ENCODE measurements at regions not wholly inside any gene's neighbourhood (a gene's known extent, or its start where the extent isn't known, plus 50 kb on each side); places are given as distances from the start of the nearest gene placed in this dataset.
"Not testable (repeated sequence)": the region's sequence is repeated elsewhere in the genome, so short reads cannot be mapped to it uniquely, and the experiment has no call there.

DNA sequence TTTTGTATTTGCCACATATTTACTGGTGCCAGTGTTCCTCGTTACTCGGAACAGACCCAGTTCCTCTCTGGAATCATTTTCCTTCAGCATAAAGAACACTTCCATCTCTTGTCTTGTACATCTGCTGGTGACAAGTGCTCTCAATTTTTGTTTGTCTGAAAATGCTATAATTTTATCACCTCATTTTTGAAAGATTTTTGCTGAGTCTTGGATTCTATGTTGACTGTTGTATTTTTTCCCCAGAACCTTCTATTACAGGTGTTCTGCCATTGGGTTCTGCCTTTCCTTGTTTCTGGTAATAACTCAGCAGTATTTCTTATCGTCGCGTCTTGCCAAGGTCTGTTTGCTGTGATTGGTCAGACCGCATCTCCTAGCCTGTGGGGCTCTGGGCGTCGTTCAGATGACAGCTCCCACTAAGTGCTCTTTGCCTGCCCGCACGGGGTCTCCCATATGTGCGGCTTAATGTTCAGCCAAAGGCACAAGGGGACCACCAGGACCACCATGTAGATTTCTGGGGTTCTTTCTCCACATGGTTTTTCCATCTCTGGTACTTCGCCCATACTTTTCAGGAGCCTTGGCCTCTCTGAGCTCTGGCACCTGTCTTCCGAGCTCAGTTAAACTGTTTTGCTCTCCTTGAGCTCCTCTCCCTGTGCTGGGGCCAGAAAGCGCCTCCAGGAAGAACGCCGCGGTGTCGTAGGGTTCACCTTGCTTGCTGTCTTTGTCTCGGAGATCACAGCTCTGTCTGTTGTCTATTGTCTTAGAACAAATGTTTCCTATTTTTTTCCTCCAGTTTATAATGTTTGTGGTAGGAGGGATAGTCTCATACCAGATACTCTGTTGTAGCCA is 80.0 kb downstream of the METRNL start:
- Histone ChIP-seq H3K27me3 (ENCODE audit: control insufficient read depth in 1 of 2, insufficient read depth in 2 of 2, low read length in 2 of 2) (no peaks in the 10 kb centered on the region), H3K36me3 (ENCODE audit: control insufficient read depth in 2 of 2, insufficient read depth in 2 of 2, low read length in 1 of 2) (no peaks in the 10 kb centered on the region), H3K4me1 (ENCODE audit: control insufficient read depth in 2 of 2, insufficient read depth in 2 of 2, low read length in 1 of 2) (peaks cover 0 to 9% of the 10 kb centered on the region in 2 donors), H3K9me3 (ENCODE audit: control insufficient read depth in 2 of 2, insufficient read depth in 1 of 2, low read depth in 1 of 2, low read length in 1 of 2) (no peaks in the 10 kb centered on the region), H3K27ac (ENCODE audit: low read depth in 2 of 2, low read length in 1 of 2) (no peak overlapping the region), H3K4me3 (ENCODE audit: low read depth in 1 of 2, low read length in 2 of 2) (no peak overlapping the region)
- WGBS, 2 donors, result 90% methylated on average over 19 of the region's 19 CpGs

DNA sequence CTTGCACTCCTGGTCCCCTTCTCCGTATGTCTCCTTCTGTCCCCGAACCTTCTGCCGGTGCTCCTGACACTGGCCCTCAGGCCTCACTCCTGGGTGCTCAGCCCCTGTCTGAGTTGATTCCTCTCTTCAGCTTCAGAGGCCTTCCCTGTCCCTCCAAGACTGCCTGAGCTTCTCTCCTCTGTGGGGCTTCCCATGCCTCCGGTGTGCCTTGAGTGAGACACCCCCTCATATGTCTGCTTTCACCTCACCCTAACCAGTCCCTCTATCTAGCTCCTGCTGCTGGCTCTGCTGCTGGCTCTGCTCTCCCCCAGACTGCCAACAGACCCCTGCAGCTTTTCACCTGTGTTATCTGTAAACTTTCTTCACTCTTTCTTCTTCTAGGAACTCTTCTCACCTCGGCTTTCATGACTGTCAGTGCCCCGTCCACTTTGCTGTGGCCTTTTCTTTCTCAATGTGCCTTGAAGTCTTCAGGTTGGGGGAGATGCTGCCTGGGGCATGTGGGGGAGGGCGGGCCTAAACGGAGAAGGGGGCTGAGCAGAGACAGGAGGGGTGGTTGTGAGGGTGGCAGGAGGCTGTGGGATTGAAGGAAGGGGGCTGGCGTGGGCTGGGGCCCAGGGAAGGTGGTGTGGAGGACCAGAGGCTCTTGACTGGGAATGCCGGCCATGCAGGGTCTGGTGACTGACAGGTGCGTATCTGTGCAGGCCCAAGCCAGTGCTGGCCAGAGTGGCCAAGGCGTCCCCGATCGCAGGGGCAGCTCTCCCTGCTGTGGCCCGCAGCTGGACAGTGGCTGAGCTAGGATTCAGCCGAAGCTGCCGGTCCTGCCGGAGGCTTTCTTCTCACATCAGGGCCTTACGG is 81.3 kb downstream of the METRNL start:
- Histone ChIP-seq H3K4me1 (ENCODE audit: control insufficient read depth in 2 of 2, insufficient read depth in 2 of 2, low read length in 1 of 2) (peaks cover 0 to 9% of the 10 kb centered on the region in 2 donors), H3K4me3 (ENCODE audit: low read depth in 1 of 2, low read length in 2 of 2) (no peak overlapping the region), H3K9me3 (ENCODE audit: control insufficient read depth in 2 of 2, insufficient read depth in 1 of 2, low read depth in 1 of 2, low read length in 1 of 2) (no peaks in the 10 kb centered on the region), H3K36me3 (ENCODE audit: control insufficient read depth in 2 of 2, insufficient read depth in 2 of 2, low read length in 1 of 2) (no peaks in the 10 kb centered on the region), H3K27ac (ENCODE audit: low read depth in 2 of 2, low read length in 1 of 2) (no peak overlapping the region), H3K27me3 (ENCODE audit: control insufficient read depth in 1 of 2, insufficient read depth in 2 of 2, low read length in 2 of 2) (no peaks in the 10 kb centered on the region)
- WGBS, 2 donors, result 84% methylated on average over 16 to 19 of the region's 19 CpGs

DNA sequence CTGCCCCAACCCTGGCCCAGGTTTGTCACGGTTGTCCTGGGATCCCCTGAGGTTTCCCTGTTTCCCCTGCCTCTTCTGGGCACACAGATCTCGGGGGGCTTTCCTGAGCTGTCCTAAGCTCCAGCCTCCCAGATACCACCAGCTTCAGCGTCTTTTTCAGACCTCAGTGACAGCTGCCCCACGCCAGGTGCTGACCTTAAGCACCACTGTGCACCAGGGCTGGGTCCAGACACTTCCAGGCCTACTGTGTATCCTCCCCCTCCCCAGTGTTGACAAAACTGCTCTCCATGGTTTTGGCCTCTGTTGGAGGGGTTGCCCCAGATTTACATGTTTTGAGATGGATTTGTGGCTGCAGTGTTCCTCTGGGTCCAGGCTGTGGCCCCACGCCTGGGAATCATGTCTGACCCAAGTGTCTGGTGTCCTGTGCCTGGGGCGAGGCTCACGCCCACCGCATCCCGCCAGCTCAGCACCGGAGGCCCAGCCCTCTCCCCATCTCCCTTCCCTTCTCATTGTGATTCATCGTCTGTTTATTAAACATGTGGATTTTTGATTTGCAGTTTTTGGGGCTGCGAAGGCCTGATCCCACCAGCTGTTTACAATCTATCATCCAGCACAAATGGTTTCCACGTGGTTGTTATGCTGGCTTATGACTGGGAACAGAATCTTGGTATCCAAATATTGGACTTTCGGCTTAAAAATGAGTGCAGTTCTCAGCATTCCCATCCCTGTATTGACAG is 82.1 kb downstream of the METRNL start:
- 73 to 74% methylated on average over 14 of the region's 14 CpGs for WGBS, 2 donors
- H3K36me3 ChIP-seq (ENCODE audit: control insufficient read depth in 2 of 2, insufficient read depth in 2 of 2, low read length in 1 of 2), result no peaks in the 10 kb centered on the region
- H3K4me3 ChIP-seq (ENCODE audit: low read depth in 1 of 2, low read length in 2 of 2), result no peak overlapping the region
- H3K27me3 ChIP-seq (ENCODE audit: control insufficient read depth in 1 of 2, insufficient read depth in 2 of 2, low read length in 2 of 2), result no peaks in the 10 kb centered on the region
- peaks cover 0 to 9% of the 10 kb centered on the region in 2 donors for H3K4me1 ChIP-seq (ENCODE audit: control insufficient read depth in 2 of 2, insufficient read depth in 2 of 2, low read length in 1 of 2)
- H3K27ac ChIP-seq (ENCODE audit: low read depth in 2 of 2, low read length in 1 of 2), result no peak overlapping the region
- H3K9me3 ChIP-seq (ENCODE audit: control insufficient read depth in 2 of 2, insufficient read depth in 1 of 2, low read depth in 1 of 2, low read length in 1 of 2), result no peaks in the 10 kb centered on the region

DNA sequence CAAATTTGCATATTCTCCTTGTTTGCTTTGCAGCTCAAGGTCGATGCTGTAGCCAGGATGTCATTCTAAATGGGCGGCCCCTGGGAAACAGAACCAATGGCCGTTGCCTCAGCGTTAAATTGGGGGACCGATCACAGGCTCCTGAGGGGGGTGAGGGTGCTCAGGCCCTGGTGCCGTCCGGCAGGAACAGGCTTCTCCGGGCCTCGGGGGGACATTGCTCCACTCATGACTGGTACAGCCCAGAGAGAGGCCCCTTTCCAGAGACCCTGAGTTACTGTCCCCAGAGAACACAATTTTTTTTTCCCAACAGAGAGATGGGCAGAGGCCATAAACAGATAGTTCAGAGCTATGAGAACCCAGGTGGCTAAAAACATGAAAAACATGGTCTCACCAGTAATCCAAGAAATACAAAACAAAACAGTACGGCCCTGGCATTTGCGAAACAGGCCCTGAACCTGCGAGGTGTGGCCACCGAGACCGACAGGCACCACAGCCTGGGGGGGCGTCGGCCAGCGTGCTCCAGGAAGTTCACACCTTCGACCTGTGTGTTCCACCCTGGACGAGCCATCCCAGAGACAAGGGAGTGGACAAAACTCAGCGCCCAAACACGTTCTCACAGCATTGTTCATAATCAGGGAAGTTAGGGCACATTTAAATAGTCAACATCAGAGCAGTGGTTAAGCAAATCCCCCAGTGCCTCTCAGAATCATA is 82.8 kb downstream of the METRNL start:
- H3K4me1 ChIP-seq (ENCODE audit: control insufficient read depth in 2 of 2, insufficient read depth in 2 of 2, low read length in 1 of 2), result peaks cover 0 to 9% of the 10 kb centered on the region in 2 donors
- WGBS, 2 donors, result 67 to 70% methylated on average over 21 of the region's 21 CpGs
- H3K4me3 ChIP-seq (ENCODE audit: low read depth in 1 of 2, low read length in 2 of 2), result no peak overlapping the region
- H3K27me3 ChIP-seq (ENCODE audit: control insufficient read depth in 1 of 2, insufficient read depth in 2 of 2, low read length in 2 of 2), result peaks cover 0 to 3% of the 10 kb centered on the region in 2 donors
- peak overlapping the region in 1 of 2 donors; percentile 38 for H3K27ac ChIP-seq (ENCODE audit: low read depth in 2 of 2, low read length in 1 of 2)
- no peaks in the 10 kb centered on the region for H3K36me3 ChIP-seq (ENCODE audit: control insufficient read depth in 2 of 2, insufficient read depth in 2 of 2, low read length in 1 of 2)
- no peaks in the 10 kb centered on the region for H3K9me3 ChIP-seq (ENCODE audit: control insufficient read depth in 2 of 2, insufficient read depth in 1 of 2, low read depth in 1 of 2, low read length in 1 of 2)

DNA sequence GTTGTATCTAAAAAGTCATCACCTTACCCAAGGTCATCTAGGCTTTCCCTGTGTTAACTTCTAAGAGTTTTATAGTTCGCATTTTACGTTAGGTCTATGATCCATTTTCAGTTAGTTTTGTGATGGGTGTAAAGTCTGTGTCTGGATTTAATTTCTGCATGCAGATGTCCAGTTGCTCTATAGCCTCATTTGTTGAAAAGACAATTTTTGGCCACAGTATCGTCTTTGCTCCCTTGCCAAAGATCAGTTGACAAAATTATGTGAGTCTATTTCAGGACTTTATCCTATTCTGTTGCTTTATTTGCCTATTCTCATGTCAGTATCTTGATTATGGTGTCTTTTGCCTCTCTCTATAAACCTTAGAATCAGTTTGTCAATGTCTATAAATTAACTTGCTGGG is 85.1 kb downstream of the METRNL start:
- 78 to 83% methylated on average over 3 of the region's 3 CpGs for WGBS, 2 donors
- peaks cover 0 to 9% of the 10 kb centered on the region in 2 donors for H3K4me1 ChIP-seq (ENCODE audit: control insufficient read depth in 2 of 2, insufficient read depth in 2 of 2, low read length in 1 of 2)
- H3K27ac ChIP-seq (ENCODE audit: low read depth in 2 of 2, low read length in 1 of 2), result no peak overlapping the region
- H3K9me3 ChIP-seq (ENCODE audit: control insufficient read depth in 2 of 2, insufficient read depth in 1 of 2, low read depth in 1 of 2, low read length in 1 of 2), result no peaks in the 10 kb centered on the region
- peaks cover 0 to 3% of the 10 kb centered on the region in 2 donors for H3K27me3 ChIP-seq (ENCODE audit: control insufficient read depth in 1 of 2, insufficient read depth in 2 of 2, low read length in 2 of 2)
- H3K4me3 ChIP-seq (ENCODE audit: low read depth in 1 of 2, low read length in 2 of 2), result no peak overlapping the region
- H3K36me3 ChIP-seq (ENCODE audit: control insufficient read depth in 2 of 2, insufficient read depth in 2 of 2, low read length in 1 of 2), result no peaks in the 10 kb centered on the region

DNA sequence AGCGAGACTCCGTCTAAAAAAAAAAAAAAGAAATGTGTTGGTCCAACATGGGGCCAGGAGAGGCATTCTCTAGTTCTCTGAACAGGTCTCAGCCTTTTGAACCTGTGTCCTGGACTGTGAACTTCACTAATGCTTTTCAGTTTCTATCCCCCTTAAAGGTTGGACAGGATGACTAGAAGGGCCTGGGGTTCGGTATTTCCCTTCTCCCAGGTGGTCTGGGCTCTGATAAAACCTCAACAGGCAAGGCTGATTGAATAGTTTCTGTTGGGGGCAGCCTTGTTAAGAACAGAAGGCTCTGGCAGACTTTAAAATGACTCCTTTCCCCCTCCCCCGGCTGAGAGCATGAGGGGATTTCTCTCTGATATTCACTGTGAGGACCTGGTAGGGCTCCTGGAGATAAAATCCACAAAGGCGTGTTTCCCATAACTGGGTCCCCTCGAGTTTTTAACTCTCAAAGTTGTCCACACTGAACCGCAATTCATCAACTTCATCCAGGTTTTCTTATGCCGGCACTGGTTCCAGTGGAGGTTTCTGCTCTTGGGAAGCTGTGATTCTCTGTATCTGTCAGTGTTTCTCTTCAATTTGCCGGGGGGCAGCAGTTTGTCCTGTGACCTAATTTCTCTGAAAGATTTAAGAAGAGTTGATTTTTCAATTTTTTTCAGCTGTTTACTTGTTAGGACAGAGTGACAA is 91.3 kb downstream of the METRNL start:
- Histone ChIP-seq H3K36me3 (ENCODE audit: control insufficient read depth in 2 of 2, insufficient read depth in 2 of 2, low read length in 1 of 2) (no peaks in the 10 kb centered on the region), H3K9me3 (ENCODE audit: control insufficient read depth in 2 of 2, insufficient read depth in 1 of 2, low read depth in 1 of 2, low read length in 1 of 2) (no peaks in the 10 kb centered on the region), H3K27me3 (ENCODE audit: control insufficient read depth in 1 of 2, insufficient read depth in 2 of 2, low read length in 2 of 2) (peaks cover 0 to 3% of the 10 kb centered on the region in 2 donors), H3K4me1 (ENCODE audit: control insufficient read depth in 2 of 2, insufficient read depth in 2 of 2, low read length in 1 of 2) (peaks cover 0 to 3% of the 10 kb centered on the region in 2 donors), H3K4me3 (ENCODE audit: low read depth in 1 of 2, low read length in 2 of 2) (no peak overlapping the region), H3K27ac (ENCODE audit: low read depth in 2 of 2, low read length in 1 of 2) (no peak overlapping the region)
- WGBS, 2 donors, result 74 to 75% methylated on average over 9 of the region's 9 CpGs

DNA sequence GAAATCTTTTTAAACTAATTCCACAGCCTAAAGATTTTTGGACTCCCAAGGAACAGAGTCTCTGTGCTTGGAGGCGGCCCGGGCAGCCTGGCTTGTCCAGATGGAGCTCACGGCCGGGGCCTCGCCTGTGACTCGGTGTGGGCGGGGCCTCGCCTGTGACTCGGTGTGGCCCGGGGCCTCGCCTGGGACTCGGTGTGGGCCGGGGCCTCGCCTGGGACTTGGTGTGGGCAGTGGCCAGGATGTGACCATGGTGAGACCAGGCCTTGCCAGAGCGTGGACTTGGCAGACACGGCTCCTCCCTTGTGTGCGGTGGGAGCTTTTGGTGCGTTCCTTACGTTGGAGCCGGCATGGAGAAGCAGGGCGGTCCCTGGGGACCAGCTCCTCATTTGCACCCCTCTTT is 92.3 kb downstream of the METRNL start:
- no peak overlapping the region for H3K4me3 ChIP-seq (ENCODE audit: low read depth in 1 of 2, low read length in 2 of 2)
- peaks cover 0 to 3% of the 10 kb centered on the region in 2 donors for H3K27me3 ChIP-seq (ENCODE audit: control insufficient read depth in 1 of 2, insufficient read depth in 2 of 2, low read length in 2 of 2)
- H3K4me1 ChIP-seq (ENCODE audit: control insufficient read depth in 2 of 2, insufficient read depth in 2 of 2, low read length in 1 of 2), result peaks cover 0 to 3% of the 10 kb centered on the region in 2 donors
- H3K9me3 ChIP-seq (ENCODE audit: control insufficient read depth in 2 of 2, insufficient read depth in 1 of 2, low read depth in 1 of 2, low read length in 1 of 2), result no peaks in the 10 kb centered on the region
- 66% methylated on average over 21 of the region's 21 CpGs for WGBS, 2 donors
- H3K27ac ChIP-seq (ENCODE audit: low read depth in 2 of 2, low read length in 1 of 2), result no peak overlapping the region
- no peaks in the 10 kb centered on the region for H3K36me3 ChIP-seq (ENCODE audit: control insufficient read depth in 2 of 2, insufficient read depth in 2 of 2, low read length in 1 of 2)

DNA sequence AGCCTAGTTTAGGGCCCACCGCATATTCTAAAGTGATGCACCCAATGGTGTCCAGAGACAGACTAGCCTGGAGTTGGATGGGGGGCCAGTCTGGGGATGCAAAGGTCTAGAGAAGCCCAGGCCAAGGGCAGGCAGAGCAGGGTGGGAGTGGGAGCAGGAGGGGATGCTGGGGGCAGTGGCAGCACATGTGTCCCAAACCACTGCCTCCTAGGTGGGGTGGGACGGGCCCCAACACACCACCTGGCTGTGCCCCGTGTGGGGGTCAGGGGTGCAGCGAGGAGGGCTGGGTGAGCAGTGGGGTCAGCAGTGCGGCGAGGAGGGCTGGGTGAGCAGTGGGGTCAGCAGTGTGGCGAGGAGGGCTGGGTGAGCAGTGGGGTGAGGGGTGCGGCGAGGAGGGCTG is 92.7 kb downstream of the METRNL start:
- WGBS, 2 donors, result 93% methylated on average over 9 of the region's 9 CpGs
- not testable (repeated sequence) for H3K4me1 ChIP-seq (ENCODE audit: control insufficient read depth in 2 of 2, insufficient read depth in 2 of 2, low read length in 1 of 2); H3K9me3 ChIP-seq (ENCODE audit: control insufficient read depth in 2 of 2, insufficient read depth in 1 of 2, low read depth in 1 of 2, low read length in 1 of 2); H3K27ac ChIP-seq (ENCODE audit: low read depth in 2 of 2, low read length in 1 of 2); H3K4me3 ChIP-seq (ENCODE audit: low read depth in 1 of 2, low read length in 2 of 2); H3K27me3 ChIP-seq (ENCODE audit: control insufficient read depth in 1 of 2, insufficient read depth in 2 of 2, low read length in 2 of 2); H3K36me3 ChIP-seq (ENCODE audit: control insufficient read depth in 2 of 2, insufficient read depth in 2 of 2, low read length in 1 of 2)
